Astrocyte of the cerebellum (primary cell): ENCODE measurements at regions not wholly inside any gene's neighbourhood (a gene's known extent, or its start where the extent isn't known, plus 50 kb on each side); places are given as distances from the start of the nearest gene placed in this dataset.

Experiments
- DNase-seq: peaks from one replicate; pipeline ENCODE4 v3.0.0-alpha.2; 2011; ENCODE audit warnings: low read depth
- H3K4me3 ChIP-seq: 2 replicates; pipeline ENCODE4 v1.5.1; 2011; ENCODE audit warnings: mild to moderate bottlenecking, low read depth, low read length, moderate library complexity
- in situ Hi-C: cut with HindIII; loops from 2 replicates; pipeline ENCODE4 v1.10.0; 2017; ENCODE audit warnings: low sequenced_read_pairs
- TF ChIP-seq, protein P1 (sequence below): IDR thresholded peaks from 2 replicates; pipeline ENCODE4 v1.5.1; 2012; ENCODE audit warnings: low read length, low read depth, moderate library complexity, mild to moderate bottlenecking; ENCODE audit errors: missing control alignments

DNA sequence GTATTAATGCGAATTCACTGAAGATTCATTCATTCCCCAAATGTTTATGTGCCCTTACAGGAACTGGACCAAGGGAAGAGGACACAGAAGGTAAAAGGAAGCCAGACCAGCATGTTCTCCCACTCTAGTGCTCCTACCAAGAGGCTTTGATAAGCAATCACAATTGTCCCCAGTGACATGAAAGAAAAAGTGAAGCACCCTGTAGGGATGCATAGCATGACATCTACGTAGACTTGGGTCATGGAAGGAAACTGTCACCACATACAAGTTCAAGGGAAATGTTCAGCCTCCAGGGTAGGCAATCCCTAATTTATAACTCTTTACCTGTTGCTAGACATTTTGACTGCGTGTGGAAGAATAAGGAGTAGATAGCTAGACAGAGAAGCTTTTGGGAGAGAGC, 348.6 kb upstream of the MCTP2 start:
- DNase-seq, result no peak
- in situ Hi-C loops, result no loop called here
- no peak overlapping the region for H3K4me3 ChIP-seq
- TF ChIP-seq, protein P1, sequence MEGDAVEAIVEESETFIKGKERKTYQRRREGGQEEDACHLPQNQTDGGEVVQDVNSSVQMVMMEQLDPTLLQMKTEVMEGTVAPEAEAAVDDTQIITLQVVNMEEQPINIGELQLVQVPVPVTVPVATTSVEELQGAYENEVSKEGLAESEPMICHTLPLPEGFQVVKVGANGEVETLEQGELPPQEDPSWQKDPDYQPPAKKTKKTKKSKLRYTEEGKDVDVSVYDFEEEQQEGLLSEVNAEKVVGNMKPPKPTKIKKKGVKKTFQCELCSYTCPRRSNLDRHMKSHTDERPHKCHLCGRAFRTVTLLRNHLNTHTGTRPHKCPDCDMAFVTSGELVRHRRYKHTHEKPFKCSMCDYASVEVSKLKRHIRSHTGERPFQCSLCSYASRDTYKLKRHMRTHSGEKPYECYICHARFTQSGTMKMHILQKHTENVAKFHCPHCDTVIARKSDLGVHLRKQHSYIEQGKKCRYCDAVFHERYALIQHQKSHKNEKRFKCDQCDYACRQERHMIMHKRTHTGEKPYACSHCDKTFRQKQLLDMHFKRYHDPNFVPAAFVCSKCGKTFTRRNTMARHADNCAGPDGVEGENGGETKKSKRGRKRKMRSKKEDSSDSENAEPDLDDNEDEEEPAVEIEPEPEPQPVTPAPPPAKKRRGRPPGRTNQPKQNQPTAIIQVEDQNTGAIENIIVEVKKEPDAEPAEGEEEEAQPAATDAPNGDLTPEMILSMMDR, result no peak

DNA sequence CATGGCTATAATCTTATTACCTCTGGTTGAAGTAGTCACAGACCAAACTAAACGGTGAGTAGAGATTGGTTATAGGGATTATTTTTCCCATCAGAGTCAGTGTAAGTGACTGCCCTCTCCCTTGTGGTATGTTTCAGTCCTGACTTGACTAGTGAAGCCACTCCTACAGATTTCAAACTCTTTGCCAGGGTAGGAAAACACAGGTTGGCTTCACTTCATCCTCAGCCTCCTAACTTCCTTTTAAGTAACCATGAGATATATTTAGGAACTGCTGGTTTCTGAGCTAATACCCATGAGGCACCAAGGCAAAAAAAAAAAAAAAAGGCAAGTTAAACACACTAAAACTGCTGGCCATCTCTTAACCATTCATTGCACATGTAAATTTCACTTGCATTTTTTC, 349.2 kb upstream of the MCTP2 start:
- H3K4me3 ChIP-seq, result no peak overlapping the region
- DNase-seq, result no peak
- in situ Hi-C loops, result no loop called here
- TF ChIP-seq, protein P1, result no peak

DNA sequence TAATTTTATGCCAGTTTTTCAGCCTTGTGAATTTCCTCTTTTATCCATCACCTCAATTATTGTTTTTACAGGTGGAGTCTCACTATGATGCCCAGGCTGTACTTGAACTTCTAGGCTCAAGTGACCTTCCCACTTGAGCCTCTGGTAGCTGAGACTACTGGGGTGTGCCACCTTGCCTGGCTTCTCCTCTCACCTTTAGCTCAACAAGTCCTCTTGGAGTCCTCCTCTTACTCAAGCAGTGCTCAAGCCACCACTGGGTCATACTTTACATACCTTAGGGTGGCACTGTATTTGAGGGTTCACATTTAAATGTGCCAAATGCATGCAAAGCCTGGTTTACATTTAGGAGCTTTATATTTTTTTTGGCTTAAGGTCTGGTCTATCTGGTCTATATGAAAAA, 350.1 kb upstream of the MCTP2 start:
- in situ Hi-C loops, result no loop called here
- no peak for DNase-seq
- TF ChIP-seq, protein P1, result no peak
- H3K4me3 ChIP-seq, result no peak overlapping the region

DNA sequence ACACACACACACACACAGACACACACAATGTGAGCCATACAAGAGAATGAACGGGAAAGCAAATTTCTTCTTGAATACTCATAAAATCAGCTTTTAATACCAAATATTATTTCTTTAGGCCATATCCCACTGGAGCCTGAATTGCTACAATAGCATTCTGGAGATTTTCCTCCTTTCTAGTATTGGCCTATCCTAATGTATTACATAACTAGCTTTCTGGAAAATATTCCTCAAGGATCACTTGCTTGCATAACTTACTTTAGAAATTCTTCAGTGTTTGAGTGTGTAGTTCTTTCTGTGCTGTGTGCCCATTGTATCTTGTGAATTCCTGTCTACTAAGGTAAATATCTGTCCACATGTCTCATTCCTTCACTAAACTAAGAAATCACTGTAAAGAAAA, 351.0 kb upstream of the MCTP2 start:
- TF ChIP-seq, protein P1, result no peak
- in situ Hi-C loops, result no loop called here
- no peak overlapping the region for H3K4me3 ChIP-seq
- no peak for DNase-seq

DNA sequence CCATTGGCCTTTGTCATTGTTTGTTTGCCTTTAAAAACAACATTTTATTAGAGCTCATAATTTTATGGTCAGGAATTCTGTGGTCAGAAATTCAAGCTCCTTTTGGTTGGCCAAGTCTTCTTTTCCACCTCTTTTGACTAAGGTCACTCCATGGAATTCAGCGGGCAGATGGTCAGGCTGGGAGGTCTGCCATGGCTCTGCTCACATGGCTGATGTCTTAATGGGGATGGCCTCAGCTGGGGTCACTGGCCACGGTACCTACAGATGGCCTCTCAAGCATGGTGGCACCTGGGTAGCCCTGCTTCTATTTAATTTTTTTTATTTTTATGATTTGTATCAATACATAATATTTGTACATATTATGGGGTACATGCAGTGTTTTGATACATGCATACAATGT, 360.8 kb upstream of the MCTP2 start:
- in situ Hi-C loops, result no loop called here
- no peak overlapping the region for H3K4me3 ChIP-seq
- TF ChIP-seq, protein P1, result no peak
- no peak for DNase-seq

DNA sequence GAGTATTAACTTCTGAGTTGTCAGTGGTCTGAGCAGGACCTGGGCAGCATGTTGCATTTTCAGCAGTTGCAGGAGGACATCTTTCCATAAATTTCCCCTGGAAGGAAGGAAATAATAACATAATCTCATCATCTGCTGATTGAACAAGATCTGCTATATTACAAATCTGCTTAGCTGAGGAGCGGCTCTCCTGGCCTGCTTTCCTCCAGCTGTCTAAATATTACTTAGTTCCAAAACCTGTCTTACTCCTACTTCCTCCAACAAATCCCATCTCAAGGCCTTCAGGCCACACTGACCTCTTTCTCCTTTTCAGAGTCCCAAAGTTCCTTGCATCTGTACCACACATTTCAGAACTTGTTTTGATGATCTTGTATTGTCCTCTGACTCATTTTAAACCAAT, 364.4 kb upstream of the MCTP2 start:
- H3K4me3 ChIP-seq, result no peak overlapping the region
- TF ChIP-seq, protein P1, result no peak
- no peak for DNase-seq
- in situ Hi-C loops, result no loop called here

DNA sequence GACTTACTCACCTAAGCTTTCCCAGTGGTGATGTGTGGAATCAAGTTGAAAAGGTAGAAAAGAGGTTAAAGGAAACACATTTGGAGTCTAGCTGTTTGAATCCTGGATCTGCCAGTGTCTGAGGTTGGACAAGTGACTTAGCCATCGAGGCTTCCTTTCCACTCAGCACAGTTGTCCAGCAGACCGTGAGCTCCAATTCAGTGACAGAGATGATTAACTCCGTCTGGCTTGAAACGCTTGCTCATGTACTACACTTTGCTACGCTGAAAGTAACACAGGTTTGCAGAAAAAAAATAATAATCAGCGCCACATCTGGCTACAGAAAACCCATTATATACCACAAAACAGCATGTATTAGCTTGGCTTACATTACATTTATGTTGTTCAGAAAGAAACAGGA, 364.9 kb upstream of the MCTP2 start:
- H3K4me3 ChIP-seq, result no peak overlapping the region
- TF ChIP-seq, protein P1, result no peak
- no peak for DNase-seq
- in situ Hi-C loops, result no loop called here
